Lower leg skin (tissue), 3 donors: ENCODE measurements at regions not wholly inside any gene's neighbourhood (a gene's known extent, or its start where the extent isn't known, plus 50 kb on each side); places are given as distances from the start of the nearest gene placed in this dataset.
"Not testable (repeated sequence)": the region's sequence is repeated elsewhere in the genome, so short reads cannot be mapped to it uniquely, and the experiment has no call there.

Experiments
- CTCF ChIP-seq, 3 donors: fragments of 450-650 bp; IDR thresholded peaks; one replicate each; pipeline ENCODE4 v1.5.1; 2016; ENCODE audit warnings: antibody characterized with exemption in 3 of 3, mild to moderate bottlenecking in 3 of 3, moderate library complexity in 2 of 3
- POLR2A ChIP-seq, 2 donors: fragments of 450-650 bp; IDR thresholded peaks; one replicate each; pipeline ENCODE4 v1.6.1; 2016 to 2017; ENCODE audit warnings: antibody characterized with exemption in 2 of 2, mild to moderate bottlenecking in 1 of 2, moderate library complexity in 1 of 2

- TF ChIP-seq CTCF, POLR2A (IDR thresholded peaks at IDR 0.05): not testable (repeated sequence)
These were observed 191.1 kb downstream of the BANP start for GRCh38 chr16:88142056-88142935.
